B cell (primary cell): ENCODE measurements at regions not wholly inside any gene's neighbourhood (a gene's known extent, or its start where the extent isn't known, plus 50 kb on each side); places are given as distances from the start of the nearest gene placed in this dataset.
"Not testable (repeated sequence)": the region's sequence is repeated elsewhere in the genome, so short reads cannot be mapped to it uniquely, and the experiment has no call there.

ENCODE experiments used
- EZH2 ChIP-seq: IDR thresholded peaks from 2 replicates; pipeline ENCODE4 v1.6.1; 2012; ENCODE audit warnings: borderline replicate concordance, low read depth, mild to moderate bottlenecking, moderate library complexity, low read length; ENCODE audit not compliant: insufficient read depth, poor library complexity, severe bottlenecking
- TF ChIP-seq, protein P1 (sequence below): fragments of 200-600 bp; IDR thresholded peaks from one replicate; pipeline ENCODE4 v1.8.0; 2022; ENCODE audit warnings: antibody characterized with exemption, mild to moderate bottlenecking

DNA sequence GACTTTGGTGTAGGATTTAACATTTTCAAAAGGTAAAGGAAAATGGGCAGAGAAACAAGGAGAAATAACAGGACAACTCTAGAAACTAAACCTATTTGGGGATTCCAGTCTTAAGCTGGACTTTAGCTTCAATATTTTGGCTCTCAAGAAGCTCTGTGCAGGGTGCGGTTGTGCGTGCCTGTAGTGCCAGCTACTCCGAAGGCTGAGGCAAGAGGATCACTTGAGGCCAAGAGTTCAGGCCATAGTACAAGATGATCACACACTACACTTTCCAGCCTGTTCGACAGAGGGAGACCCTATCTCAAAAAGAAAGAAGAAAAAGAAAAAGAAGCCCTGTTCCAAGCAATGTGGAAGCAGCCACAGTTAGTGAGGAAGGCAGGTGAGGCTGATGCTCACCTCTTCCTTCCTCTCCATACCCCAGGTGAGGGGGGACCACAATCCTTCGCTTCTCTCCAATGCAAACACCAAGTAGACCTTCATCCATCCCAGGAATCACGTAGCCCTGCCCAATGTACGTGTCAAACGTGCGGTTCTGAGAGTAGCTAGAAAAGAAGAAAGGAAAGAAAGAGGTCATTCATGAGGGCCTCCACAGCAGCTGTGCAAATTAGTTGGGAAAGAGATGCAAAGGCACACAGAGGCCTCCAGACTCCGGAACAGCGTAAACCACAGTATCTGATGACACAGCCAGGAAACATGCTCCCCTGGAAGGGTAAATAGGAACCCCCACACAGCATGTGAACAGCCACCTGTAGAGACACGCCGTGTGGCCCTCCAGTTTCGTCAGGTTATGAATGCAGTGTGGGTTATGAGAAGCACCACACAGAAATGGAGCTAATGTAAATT lies 126.5 kb upstream of the VOPP1 start:
- TF ChIP-seq, protein P1, sequence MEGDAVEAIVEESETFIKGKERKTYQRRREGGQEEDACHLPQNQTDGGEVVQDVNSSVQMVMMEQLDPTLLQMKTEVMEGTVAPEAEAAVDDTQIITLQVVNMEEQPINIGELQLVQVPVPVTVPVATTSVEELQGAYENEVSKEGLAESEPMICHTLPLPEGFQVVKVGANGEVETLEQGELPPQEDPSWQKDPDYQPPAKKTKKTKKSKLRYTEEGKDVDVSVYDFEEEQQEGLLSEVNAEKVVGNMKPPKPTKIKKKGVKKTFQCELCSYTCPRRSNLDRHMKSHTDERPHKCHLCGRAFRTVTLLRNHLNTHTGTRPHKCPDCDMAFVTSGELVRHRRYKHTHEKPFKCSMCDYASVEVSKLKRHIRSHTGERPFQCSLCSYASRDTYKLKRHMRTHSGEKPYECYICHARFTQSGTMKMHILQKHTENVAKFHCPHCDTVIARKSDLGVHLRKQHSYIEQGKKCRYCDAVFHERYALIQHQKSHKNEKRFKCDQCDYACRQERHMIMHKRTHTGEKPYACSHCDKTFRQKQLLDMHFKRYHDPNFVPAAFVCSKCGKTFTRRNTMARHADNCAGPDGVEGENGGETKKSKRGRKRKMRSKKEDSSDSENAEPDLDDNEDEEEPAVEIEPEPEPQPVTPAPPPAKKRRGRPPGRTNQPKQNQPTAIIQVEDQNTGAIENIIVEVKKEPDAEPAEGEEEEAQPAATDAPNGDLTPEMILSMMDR: not testable (repeated sequence)
- TF ChIP-seq EZH2: not testable (repeated sequence)
